Activated T-cell treated with anti-CD3 and anti-CD28 coated beads, Interleukin-2, amount 50 U/mL, for 72 hours (primary cell): ENCODE measurements at regions not wholly inside any gene's neighbourhood (a gene's known extent, or its start where the extent isn't known, plus 50 kb on each side); places are given as distances from the start of the nearest gene placed in this dataset.

Source experiments
- ATAC-seq, 2 donors: fragments of 150-1000 bp; cut with Tn5 transposase; replicated peaks in 1 of 2; 2 replicates each; pipeline ENCODE4 v1.10.0; 2021; ENCODE audit warnings: moderate library complexity in 2 of 2, mild to moderate bottlenecking in 1 of 2
- DNase-seq, 2 donors: peaks; one replicate each; pipeline ENCODE4 v3.0.0; 2021 to 2022; ENCODE audit warnings: mixed read lengths in 1 of 2
- H3K27ac Mint-ChIP-seq: one replicate; pipeline ENCODE4 v1.8.0; 2022; ENCODE audit warnings: mild to moderate bottlenecking, moderate library complexity, mixed read lengths
- H3K27me3 Mint-ChIP-seq: one replicate; pipeline ENCODE4 v1.8.0; 2022; ENCODE audit warnings: low read depth, mixed read lengths
- H3K36me3 Mint-ChIP-seq, 2 donors: one replicate each; pipeline ENCODE4 v1.8.0; 2022; ENCODE audit warnings: mixed read lengths in 2 of 2, mild to moderate bottlenecking in 1 of 2; ENCODE audit not compliant: insufficient read depth in 2 of 2
- H3K4me1 Mint-ChIP-seq: one replicate; pipeline ENCODE4 v1.8.0; 2022; ENCODE audit warnings: low read depth, mixed read lengths
- H3K4me3 Mint-ChIP-seq, 2 donors: one replicate each; pipeline ENCODE4 v1.8.0; 2022; ENCODE audit warnings: mild to moderate bottlenecking in 2 of 2, mixed read lengths in 2 of 2, moderate library complexity in 2 of 2
- H3K9me3 Mint-ChIP-seq, 2 donors: one replicate each; pipeline ENCODE4 v1.8.0; 2022; ENCODE audit warnings: mixed read lengths in 2 of 2

GRCh38 chr20:8935878-8936277, 133.0 kb upstream of the PLCB4 start:
- Mint-ChIP-seq H3K36me3 (no peaks in the 10 kb centered on the region), H3K4me1 (no peaks in the 10 kb centered on the region), H3K4me3 (no peak overlapping the region), H3K27ac (no peak overlapping the region), H3K9me3 (peaks cover 1 to 2% of the 10 kb centered on the region in 2 donors), H3K27me3 (no peaks in the 10 kb centered on the region)
- no peak for DNase-seq
- no peak for ATAC-seq

GRCh38 chr20:8938532-8938931, 130.4 kb upstream of the PLCB4 start:
- no peaks in the 10 kb centered on the region for H3K4me1 Mint-ChIP-seq
- ATAC-seq (no peak), DNase-seq (no peak)
- no peaks in the 10 kb centered on the region for H3K36me3 Mint-ChIP-seq
- no peak overlapping the region for H3K4me3 Mint-ChIP-seq
- H3K9me3 Mint-ChIP-seq = peaks cover 2% of the 10 kb centered on the region in 2 donors
- no peak overlapping the region for H3K27ac Mint-ChIP-seq
- no peaks in the 10 kb centered on the region for H3K27me3 Mint-ChIP-seq

- Mint-ChIP-seq H3K9me3 (peaks cover 2% of the 10 kb centered on the region in 2 donors), H3K4me3 (no peak overlapping the region), H3K27ac (no peak overlapping the region), H3K4me1 (no peaks in the 10 kb centered on the region), H3K36me3 (no peaks in the 10 kb centered on the region), H3K27me3 (no peaks in the 10 kb centered on the region)
- no peak for ATAC-seq
- no peak for DNase-seq
These were observed 128.6 kb upstream of the PLCB4 start for GRCh38 chr20:8940326-8940725.

- no peaks in the 10 kb centered on the region for H3K4me1 Mint-ChIP-seq
These were observed 125.3 kb upstream of the PLCB4 start for GRCh38 chr20:8943631-8944030.

GRCh38 chr20:8946036-8946940, 122.6 kb upstream of the PLCB4 start:
- no peaks in the 10 kb centered on the region for H3K36me3 Mint-ChIP-seq
- H3K27me3 Mint-ChIP-seq = no peaks in the 10 kb centered on the region
- H3K9me3 Mint-ChIP-seq = peaks cover under 1% of the 10 kb centered on the region in 2 donors
- H3K27ac Mint-ChIP-seq = no peak overlapping the region
- DNase-seq (no peak), ATAC-seq (no peak)
- no peaks in the 10 kb centered on the region for H3K4me1 Mint-ChIP-seq
- no peak overlapping the region for H3K4me3 Mint-ChIP-seq

More at GRCh38 chr20:8943631-8944030, 125.3 kb upstream of the PLCB4 start:
- H3K27ac Mint-ChIP-seq = no peak overlapping the region
- peaks cover 0 to 2% of the 10 kb centered on the region in 2 donors for H3K9me3 Mint-ChIP-seq
- H3K4me3 Mint-ChIP-seq = no peak overlapping the region
- no peaks in the 10 kb centered on the region for H3K27me3 Mint-ChIP-seq
- DNase-seq (no peak), ATAC-seq (no peak)
- no peaks in the 10 kb centered on the region for H3K36me3 Mint-ChIP-seq

- no peak for ATAC-seq
- Mint-ChIP-seq H3K27me3 (no peaks in the 10 kb centered on the region), H3K27ac (no peak overlapping the region), H3K4me1 (no peaks in the 10 kb centered on the region), H3K4me3 (no peak overlapping the region), H3K36me3 (no peaks in the 10 kb centered on the region), H3K9me3 (peaks cover 2 to 3% of the 10 kb centered on the region in 2 donors)
- no peak for DNase-seq
These were observed 120.4 kb upstream of the PLCB4 start for GRCh38 chr20:8948442-8949020.

- H3K4me3 Mint-ChIP-seq = no peak overlapping the region
- peaks cover 2 to 3% of the 10 kb centered on the region in 2 donors for H3K9me3 Mint-ChIP-seq
- no peak overlapping the region for H3K27ac Mint-ChIP-seq
- no peaks in the 10 kb centered on the region for H3K36me3 Mint-ChIP-seq
- ATAC-seq = no peak
- H3K4me1 Mint-ChIP-seq = no peaks in the 10 kb centered on the region
- no peak for DNase-seq
- no peaks in the 10 kb centered on the region for H3K27me3 Mint-ChIP-seq
These were observed 117.7 kb upstream of the PLCB4 start for GRCh38 chr20:8951164-8951563.

- Mint-ChIP-seq H3K36me3 (no peaks in the 10 kb centered on the region), H3K27ac (no peak overlapping the region), H3K4me3 (no peak overlapping the region), H3K9me3 (peaks cover 2 to 3% of the 10 kb centered on the region in 2 donors), H3K4me1 (no peaks in the 10 kb centered on the region), H3K27me3 (no peaks in the 10 kb centered on the region)
- ATAC-seq = no peak
- no peak for DNase-seq
These were observed 116.2 kb upstream of the PLCB4 start for GRCh38 chr20:8952721-8953120.

GRCh38 chr20:8953300-8953699, 115.6 kb upstream of the PLCB4 start:
- Mint-ChIP-seq H3K36me3 (no peaks in the 10 kb centered on the region), H3K27ac (no peak overlapping the region), H3K27me3 (no peaks in the 10 kb centered on the region), H3K4me3 (no peak overlapping the region), H3K4me1 (no peaks in the 10 kb centered on the region), H3K9me3 (peaks cover 2 to 3% of the 10 kb centered on the region in 2 donors)
- ATAC-seq (no peak), DNase-seq (no peak)

GRCh38 chr20:8960241-8960640, 108.6 kb upstream of the PLCB4 start:
- Mint-ChIP-seq H3K36me3 (peaks cover 0 to 1% of the 10 kb centered on the region in 2 donors), H3K27ac (no peak overlapping the region), H3K27me3 (no peaks in the 10 kb centered on the region), H3K9me3 (peaks cover 4 to 5% of the 10 kb centered on the region in 2 donors), H3K4me1 (no peaks in the 10 kb centered on the region), H3K4me3 (no peak overlapping the region)
- DNase-seq (no peak), ATAC-seq (no peak)

GRCh38 chr20:8963330-8963729, 105.6 kb upstream of the PLCB4 start:
- DNase-seq (no peak), ATAC-seq (no peak)
- H3K4me1 Mint-ChIP-seq = no peaks in the 10 kb centered on the region
- H3K36me3 Mint-ChIP-seq = peaks cover 1 to 2% of the 10 kb centered on the region in 2 donors
- H3K9me3 Mint-ChIP-seq = peaks cover 4 to 9% of the 10 kb centered on the region in 2 donors
- no peak overlapping the region for H3K27ac Mint-ChIP-seq
- no peaks in the 10 kb centered on the region for H3K27me3 Mint-ChIP-seq
- H3K4me3 Mint-ChIP-seq = no peak overlapping the region

GRCh38 chr20:8964959-8965562, 103.8 kb upstream of the PLCB4 start:
- no peaks in the 10 kb centered on the region for H3K27me3 Mint-ChIP-seq
- no peak for ATAC-seq
- H3K4me3 Mint-ChIP-seq = no peak overlapping the region
- H3K27ac Mint-ChIP-seq = no peak overlapping the region
- no peaks in the 10 kb centered on the region for H3K4me1 Mint-ChIP-seq
- peaks cover 1 to 2% of the 10 kb centered on the region in 2 donors for H3K36me3 Mint-ChIP-seq
- H3K9me3 Mint-ChIP-seq = peaks cover 4 to 14% of the 10 kb centered on the region in 2 donors
- DNase-seq = no peak

GRCh38 chr20:8967641-8968245, 101.1 kb upstream of the PLCB4 start:
- Mint-ChIP-seq H3K4me1 (no peaks in the 10 kb centered on the region), H3K4me3 (no peak overlapping the region), H3K27me3 (no peaks in the 10 kb centered on the region), H3K27ac (no peak overlapping the region), H3K36me3 (peaks cover 1 to 2% of the 10 kb centered on the region in 2 donors), H3K9me3 (peaks cover 4 to 12% of the 10 kb centered on the region in 2 donors)
- no peak for DNase-seq
- ATAC-seq = no peak
